Pons (tissue), 1 donor: ENCODE measurements at regions not wholly inside any gene's neighbourhood (a gene's known extent, or its start where the extent isn't known, plus 50 kb on each side); places are given as distances from the start of the nearest gene placed in this dataset.

ENCODE experiments used
- DNase-seq: peaks from one replicate; pipeline ENCODE4 v3.0.0-alpha.2; 2016; ENCODE audit warnings: low spot score

DNA sequence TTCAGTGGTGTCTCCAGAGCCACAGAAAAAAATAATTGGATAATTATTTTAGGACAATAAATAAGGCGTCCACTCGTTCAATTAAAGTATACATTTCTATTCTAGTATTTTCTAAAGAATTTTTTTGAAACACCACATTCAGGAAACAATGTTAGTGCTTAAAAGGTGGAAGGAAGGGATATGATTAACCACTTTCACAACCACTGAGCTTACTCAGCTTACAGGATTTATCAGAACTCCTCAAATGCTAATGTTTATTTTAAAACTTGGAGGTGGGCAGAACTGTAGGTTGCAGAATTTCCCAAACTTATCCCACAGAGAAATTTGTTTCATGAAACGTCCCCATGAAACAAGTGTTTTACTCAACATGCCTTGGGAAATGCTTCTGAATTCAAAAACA, 54.3 kb upstream of the MAGEB2 start:
- no peak for DNase-seq
